ENCODE measurements at regions not wholly inside any gene's neighbourhood (a gene's known extent, or its start where the extent isn't known, plus 50 kb on each side); places are given as distances from the start of the nearest gene placed in this dataset.

DNA sequence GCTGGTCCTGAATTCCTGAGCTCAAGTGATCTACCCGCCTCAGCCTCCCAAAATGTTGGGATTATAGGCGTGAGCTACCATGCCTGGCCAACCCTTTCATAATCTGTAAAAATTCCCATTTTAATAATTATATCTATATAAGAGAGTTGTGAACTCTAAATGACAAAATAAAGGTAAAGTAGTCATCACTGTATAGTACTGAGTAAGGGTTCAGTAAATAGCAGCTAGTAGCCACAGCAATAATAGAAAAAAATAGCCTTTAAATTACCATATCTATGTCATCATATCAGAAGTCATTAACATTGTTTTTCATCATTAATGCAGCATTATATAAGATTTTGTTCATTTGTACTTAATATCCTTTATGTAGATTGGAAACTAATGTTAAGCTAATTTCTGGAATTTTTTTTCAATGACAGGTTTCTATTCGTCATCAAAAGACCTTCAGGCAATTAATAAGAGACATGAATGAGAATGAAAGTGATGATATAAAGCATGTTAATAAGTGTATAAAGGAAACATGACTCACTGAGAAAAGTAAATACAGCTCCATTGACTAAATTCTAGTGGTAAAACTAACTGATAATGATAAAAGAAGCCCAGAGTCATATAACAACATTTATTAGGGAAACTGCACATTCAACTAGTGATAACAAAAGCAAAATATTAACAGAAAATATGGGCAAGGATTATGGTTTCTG is 85.9 kb upstream of the UGT8 start:
- Histone ChIP-seq H3K27me3 (ENCODE audit: insufficient read depth, low read length) (no peaks in the 10 kb centered on the region), H3K9me3 (ENCODE audit: insufficient read depth, low read depth, low read length) (no peaks in the 10 kb centered on the region; the same call in 1 of the 2 replicates), H3K27ac (ENCODE audit: low read length) (no peak overlapping the region), H3K4me3 (ENCODE audit: low read length) (no peak overlapping the region), H3K9ac (ENCODE audit: low read depth, low read length) (no peak overlapping the region), H3K4me1 (ENCODE audit: insufficient read depth, low read length) (peaks cover 4% of the 10 kb centered on the region; the same call in 1 of the 2 replicates), H3K36me3 (ENCODE audit: insufficient read depth, low read depth, low read length) (no peaks in the 10 kb centered on the region)

DNA sequence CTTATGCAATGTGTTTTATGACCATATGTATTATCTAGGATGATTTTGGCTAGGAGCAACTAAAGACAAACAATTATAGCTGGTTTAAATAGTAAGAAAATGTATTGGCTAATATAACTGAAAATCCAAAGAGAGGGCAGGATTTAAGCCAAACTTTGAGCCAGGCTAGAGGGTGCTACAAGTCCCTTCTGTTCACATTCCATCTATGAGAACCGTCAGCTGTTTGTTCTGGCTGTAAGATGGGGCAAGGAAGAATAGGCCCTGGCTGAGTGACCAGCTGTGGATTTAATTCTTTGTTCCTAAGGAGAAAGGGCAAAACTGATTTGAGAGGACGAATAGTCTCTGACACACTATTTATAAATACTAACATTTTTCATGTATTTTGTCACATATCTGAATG is 79.2 kb upstream of the UGT8 start:
- Histone ChIP-seq H3K4me1 (ENCODE audit: insufficient read depth, low read length) (no peaks in the 10 kb centered on the region), H3K27me3 (ENCODE audit: insufficient read depth, low read length) (no peaks in the 10 kb centered on the region), H3K4me3 (ENCODE audit: low read length) (no peak overlapping the region), H3K9ac (ENCODE audit: low read depth, low read length) (no peak overlapping the region), H3K27ac (ENCODE audit: low read length) (no peak overlapping the region), H3K9me3 (ENCODE audit: insufficient read depth, low read depth, low read length) (peaks cover 14% of the 10 kb centered on the region), H3K36me3 (ENCODE audit: insufficient read depth, low read depth, low read length) (no peaks in the 10 kb centered on the region)

DNA sequence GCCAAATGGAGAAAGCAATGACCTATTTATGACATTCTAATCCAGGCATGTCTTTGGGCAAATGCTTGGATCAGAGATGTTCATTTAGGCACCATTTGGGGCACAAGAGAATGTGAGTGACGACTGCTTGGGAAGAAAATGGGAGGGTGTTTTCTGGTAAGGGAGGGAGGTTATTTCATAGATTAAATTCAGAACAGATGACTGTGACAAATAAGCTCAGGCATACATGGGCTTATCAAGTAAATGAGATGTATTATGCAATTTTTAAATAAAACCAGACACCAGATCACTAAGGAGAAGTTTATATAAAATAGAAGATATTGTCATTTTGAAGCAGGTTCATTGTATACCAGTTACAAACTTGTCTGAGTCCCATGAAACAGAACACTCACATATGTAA is 71.4 kb upstream of the UGT8 start:
- H3K27ac ChIP-seq (ENCODE audit: low read length) = no peak overlapping the region
- no peaks in the 10 kb centered on the region for H3K36me3 ChIP-seq (ENCODE audit: insufficient read depth, low read depth, low read length)
- H3K4me1 ChIP-seq (ENCODE audit: insufficient read depth, low read length) = no peaks in the 10 kb centered on the region
- no peaks in the 10 kb centered on the region for H3K27me3 ChIP-seq (ENCODE audit: insufficient read depth, low read length)
- no peaks in the 10 kb centered on the region for H3K9me3 ChIP-seq (ENCODE audit: insufficient read depth, low read depth, low read length)
- H3K9ac ChIP-seq (ENCODE audit: low read depth, low read length) = no peak overlapping the region
- no peak overlapping the region for H3K4me3 ChIP-seq (ENCODE audit: low read length)

DNA sequence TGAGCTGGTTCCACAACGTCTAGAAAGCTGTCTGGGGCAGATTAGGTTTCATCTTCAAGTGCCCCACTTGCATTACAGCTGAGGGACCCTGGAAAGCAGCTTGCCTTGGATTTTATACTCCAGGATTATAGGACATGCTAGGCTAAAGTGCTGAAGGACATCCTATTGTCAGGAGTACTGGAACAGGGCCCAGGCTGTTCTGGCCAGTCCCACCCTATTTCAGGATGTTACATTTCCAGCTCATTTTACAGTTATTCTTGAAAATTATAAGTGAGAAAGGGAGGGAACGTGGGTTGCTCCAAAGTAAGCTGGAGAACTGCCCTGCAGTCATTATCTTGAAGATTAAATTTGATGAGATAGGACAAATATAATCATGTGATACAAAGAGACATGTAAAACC is 71.0 kb upstream of the UGT8 start:
- Histone ChIP-seq H3K9ac (ENCODE audit: low read depth, low read length) (no peak overlapping the region), H3K36me3 (ENCODE audit: insufficient read depth, low read depth, low read length) (no peaks in the 10 kb centered on the region), H3K9me3 (ENCODE audit: insufficient read depth, low read depth, low read length) (no peaks in the 10 kb centered on the region), H3K4me1 (ENCODE audit: insufficient read depth, low read length) (no peaks in the 10 kb centered on the region), H3K27ac (ENCODE audit: low read length) (no peak overlapping the region), H3K4me3 (ENCODE audit: low read length) (no peak overlapping the region), H3K27me3 (ENCODE audit: insufficient read depth, low read length) (no peaks in the 10 kb centered on the region)

DNA sequence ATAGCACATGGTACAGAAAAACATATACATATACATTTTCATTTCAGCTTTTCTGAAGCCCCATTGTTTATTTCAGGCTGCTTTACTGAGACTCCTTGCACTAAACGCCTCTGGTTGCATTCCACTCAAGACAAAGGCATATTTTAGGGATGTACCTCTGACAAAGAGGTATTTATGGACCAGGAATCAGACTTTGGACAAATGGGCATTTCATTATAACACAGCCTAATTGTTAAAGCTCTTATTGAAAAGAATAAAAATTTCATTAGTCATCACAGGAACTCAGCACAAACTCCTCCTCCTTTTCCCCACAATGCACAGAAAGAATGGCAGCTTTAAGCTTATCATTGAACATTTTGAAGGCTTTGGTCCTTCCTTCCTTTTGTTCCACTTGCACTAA is 62.9 kb upstream of the UGT8 start:
- no peaks in the 10 kb centered on the region for H3K9me3 ChIP-seq (ENCODE audit: insufficient read depth, low read depth, low read length)

DNA sequence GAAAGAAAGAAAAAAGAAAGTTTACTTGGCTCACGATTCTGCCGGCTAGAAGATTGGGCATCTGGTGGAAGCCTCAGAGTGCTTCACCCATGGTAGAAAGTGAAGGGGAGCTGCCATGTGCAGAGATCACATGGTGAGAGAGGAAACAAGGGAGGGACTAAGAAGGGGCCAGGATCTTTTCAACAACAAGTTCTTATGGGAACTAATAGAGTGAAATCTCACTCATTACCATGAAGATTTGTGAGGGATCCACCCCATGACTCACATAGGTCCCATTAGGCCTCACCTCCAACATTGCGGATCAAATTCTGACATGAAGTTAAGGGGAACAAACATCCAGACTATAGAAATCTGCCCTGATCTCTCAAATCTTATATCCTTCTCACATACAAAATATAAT is 61.3 kb upstream of the UGT8 start:
- Histone ChIP-seq H3K27me3 (ENCODE audit: insufficient read depth, low read length) (no peaks in the 10 kb centered on the region), H3K9me3 (ENCODE audit: insufficient read depth, low read depth, low read length) (no peaks in the 10 kb centered on the region), H3K9ac (ENCODE audit: low read depth, low read length) (no peak overlapping the region), H3K4me1 (ENCODE audit: insufficient read depth, low read length) (0 out of 2 replicates have a peak, but pooled peaks cover 2% of the 10 kb centered on the region), H3K27ac (ENCODE audit: low read length) (no peak overlapping the region), H3K36me3 (ENCODE audit: insufficient read depth, low read depth, low read length) (no peaks in the 10 kb centered on the region), H3K4me3 (ENCODE audit: low read length) (no peak overlapping the region)

More for the DNA sequence above, 62.9 kb upstream of the UGT8 start:
- Histone ChIP-seq H3K9ac (ENCODE audit: low read depth, low read length) (no peak overlapping the region), H3K27ac (ENCODE audit: low read length) (no peak overlapping the region), H3K27me3 (ENCODE audit: insufficient read depth, low read length) (no peaks in the 10 kb centered on the region), H3K36me3 (ENCODE audit: insufficient read depth, low read depth, low read length) (no peaks in the 10 kb centered on the region), H3K4me3 (ENCODE audit: low read length) (no peak overlapping the region), H3K4me1 (ENCODE audit: insufficient read depth, low read length) (0 out of 2 replicates have a peak, but pooled peaks cover 2% of the 10 kb centered on the region)

DNA sequence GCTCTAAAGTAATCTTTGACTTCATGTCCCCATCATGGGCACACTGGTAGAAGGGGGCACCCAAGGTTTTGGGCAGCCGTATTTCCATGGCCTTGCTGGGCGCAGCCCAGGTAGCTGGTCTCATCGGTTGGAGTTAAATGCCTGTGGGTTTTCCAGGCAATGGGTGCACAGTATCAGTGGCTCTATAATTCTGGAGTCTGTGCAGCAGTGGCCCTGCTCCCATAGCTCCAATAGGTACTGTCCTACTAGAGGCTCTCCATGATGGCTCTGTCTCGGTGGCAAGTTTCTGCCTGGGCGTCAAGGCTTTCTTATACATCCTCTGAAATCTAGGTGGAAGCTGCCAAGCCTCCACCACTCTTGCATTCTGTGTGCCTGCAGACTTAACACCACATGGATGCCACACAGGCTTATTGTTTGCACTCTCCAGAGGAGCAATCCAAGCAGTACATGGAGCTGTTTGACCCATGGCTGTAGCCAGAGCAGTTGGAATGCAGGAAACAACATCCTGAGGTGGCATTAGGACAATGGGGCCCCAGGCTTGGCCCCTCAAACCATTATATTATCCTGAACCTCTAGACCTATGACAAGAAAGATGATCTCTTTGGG is 60.5 kb upstream of the UGT8 start:
- Histone ChIP-seq H3K9me3 (ENCODE audit: insufficient read depth, low read depth, low read length) (no peaks in the 10 kb centered on the region), H3K27ac (ENCODE audit: low read length) (no peak overlapping the region), H3K36me3 (ENCODE audit: insufficient read depth, low read depth, low read length) (no peaks in the 10 kb centered on the region), H3K4me1 (ENCODE audit: insufficient read depth, low read length) (0 out of 2 replicates have a peak, but pooled peaks cover 2% of the 10 kb centered on the region), H3K4me3 (ENCODE audit: low read length) (no peak overlapping the region), H3K9ac (ENCODE audit: low read depth, low read length) (no peak overlapping the region), H3K27me3 (ENCODE audit: insufficient read depth, low read length) (no peaks in the 10 kb centered on the region)

DNA sequence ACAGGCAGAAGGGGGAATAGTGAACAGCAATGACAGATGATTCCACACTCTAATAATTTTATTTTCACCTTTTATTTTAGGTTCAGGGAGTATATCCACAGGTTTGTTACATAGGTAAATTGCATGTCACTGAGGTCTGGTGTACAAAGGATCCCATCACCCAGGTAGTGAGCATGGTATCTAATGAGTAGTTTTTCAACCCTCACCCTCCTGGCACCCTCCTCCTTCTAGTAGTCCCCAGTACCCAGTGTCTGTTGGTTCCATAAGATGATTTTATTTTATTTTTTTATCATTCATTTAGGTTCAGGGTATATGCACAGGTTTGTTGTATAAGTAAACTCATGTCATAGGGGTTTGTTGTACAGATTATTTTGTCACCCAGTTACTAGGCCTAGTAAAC is 58.6 kb upstream of the UGT8 start:
- Histone ChIP-seq H3K36me3 (ENCODE audit: insufficient read depth, low read depth, low read length) (no peaks in the 10 kb centered on the region), H3K27me3 (ENCODE audit: insufficient read depth, low read length) (no peaks in the 10 kb centered on the region), H3K9me3 (ENCODE audit: insufficient read depth, low read depth, low read length) (no peaks in the 10 kb centered on the region), H3K4me1 (ENCODE audit: insufficient read depth, low read length) (0 out of 2 replicates have a peak, but pooled peaks cover 2% of the 10 kb centered on the region), H3K27ac (ENCODE audit: low read length) (no peak overlapping the region), H3K9ac (ENCODE audit: low read depth, low read length) (no peak overlapping the region), H3K4me3 (ENCODE audit: low read length) (no peak overlapping the region)

DNA sequence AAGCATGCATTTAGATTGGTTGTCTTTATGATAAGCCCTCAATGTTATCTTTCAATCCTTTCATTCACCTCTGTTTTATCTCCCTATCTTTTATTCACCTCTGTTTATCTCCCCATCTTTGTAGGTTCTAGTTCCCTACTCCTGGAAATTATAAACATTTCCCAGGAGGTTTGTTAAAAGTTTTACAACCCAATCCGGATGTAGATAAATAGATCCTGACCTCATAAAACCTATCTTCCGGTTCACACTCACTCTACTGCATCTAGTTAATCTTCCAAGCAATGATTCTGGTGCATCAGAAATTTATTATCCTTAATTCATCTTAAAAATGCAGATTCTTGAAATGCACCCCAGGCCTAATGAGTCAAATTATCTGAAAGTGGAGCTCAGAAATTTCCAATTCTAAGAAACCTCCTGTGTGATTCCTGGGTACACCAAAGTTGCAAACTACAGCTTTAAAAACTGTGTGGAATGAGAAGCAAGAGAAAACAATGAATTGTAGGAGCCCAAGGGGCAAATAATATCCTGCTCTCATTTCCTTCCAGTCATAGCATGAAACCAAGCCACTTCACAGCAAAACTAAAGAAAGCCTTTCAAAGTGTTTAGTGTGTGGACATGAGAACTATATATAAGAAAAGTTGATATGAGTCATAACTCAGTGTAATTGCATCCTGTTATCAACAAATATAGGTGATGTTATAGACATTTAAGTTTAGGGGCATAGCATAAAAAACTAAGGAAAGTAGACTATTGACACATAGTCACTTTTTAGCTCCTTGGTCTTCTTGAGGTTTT is 51.1 kb upstream of the UGT8 start:
- 0 out of 2 replicates have a peak, but pooled peaks cover 6% of the 10 kb centered on the region for H3K36me3 ChIP-seq (ENCODE audit: insufficient read depth, low read depth, low read length)
- H3K4me1 ChIP-seq (ENCODE audit: insufficient read depth, low read length) = no peaks in the 10 kb centered on the region
- no peak overlapping the region for H3K27ac ChIP-seq (ENCODE audit: low read length)
- no peaks in the 10 kb centered on the region for H3K27me3 ChIP-seq (ENCODE audit: insufficient read depth, low read length)
- H3K4me3 ChIP-seq (ENCODE audit: low read length) = no peak overlapping the region
- H3K9ac ChIP-seq (ENCODE audit: low read depth, low read length) = no peak overlapping the region
- H3K9me3 ChIP-seq (ENCODE audit: insufficient read depth, low read depth, low read length) = peaks cover 31% of the 10 kb centered on the region

Measured in iPS-20b (cell line).